GM12874 (cell line): ENCODE measurements at regions not wholly inside any gene's neighbourhood (a gene's known extent, or its start where the extent isn't known, plus 50 kb on each side); places are given as distances from the start of the nearest gene placed in this dataset.

Experiments used
- CTCF ChIP-seq: IDR thresholded peaks from 2 replicates; pipeline ENCODE4 v1.5.1; 2011; ENCODE audit warnings: low read depth, mild to moderate bottlenecking, control low read depth, low read length, moderate library complexity; ENCODE audit not compliant: insufficient read depth

DNA sequence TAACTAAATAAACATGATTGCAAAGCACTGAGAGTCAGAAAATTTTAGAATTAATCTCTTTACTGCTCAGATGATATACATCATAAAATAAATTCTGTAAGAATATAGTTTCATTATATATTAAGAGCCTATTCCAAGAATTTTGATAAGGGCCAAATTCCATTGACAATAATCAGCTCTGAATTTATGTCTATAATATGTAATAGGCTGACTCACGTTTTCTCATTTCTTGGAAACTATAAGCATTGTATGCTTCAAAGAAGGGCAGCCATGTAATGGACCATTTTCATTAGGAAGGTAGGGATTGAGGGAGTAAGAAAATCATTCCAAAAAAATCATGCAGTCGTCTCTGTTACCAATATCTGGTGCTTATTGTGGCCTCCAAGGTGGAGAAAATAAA is 315.9 kb downstream of the ZIC4 start:
- TF ChIP-seq CTCF, result no peak

- TF ChIP-seq CTCF, result no peak
Observed at GRCh38 chr3:147089286-147089685, 317.1 kb downstream of the ZIC4 start.

DNA sequence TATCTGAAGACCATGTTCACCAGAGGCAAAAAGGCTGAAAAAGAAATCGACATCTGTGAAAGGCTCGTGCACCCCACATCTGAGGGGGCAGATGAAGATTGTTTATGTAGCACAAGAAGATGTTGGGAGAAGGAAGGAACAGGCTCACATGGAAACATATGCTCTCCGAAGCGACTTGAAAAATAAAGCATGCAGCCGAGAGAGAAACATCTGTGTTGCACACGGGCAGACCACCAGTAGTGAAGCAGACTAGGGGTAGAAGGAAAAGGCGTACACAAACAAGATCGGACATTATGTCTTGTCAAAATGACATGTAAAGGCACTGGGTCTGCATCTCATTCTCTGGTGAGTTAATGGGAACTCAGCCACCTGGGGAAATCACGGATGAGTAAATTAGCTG is 356.5 kb downstream of the ZIC4 start:
- TF ChIP-seq CTCF, result no peak

GRCh38 chr3:147049305-147049704 is 357.0 kb downstream of the ZIC4 start:
- no peak for TF ChIP-seq CTCF

- TF ChIP-seq CTCF, result no peak
Observed at GRCh38 chr3:147046916-147047315, 359.4 kb downstream of the ZIC4 start.

DNA sequence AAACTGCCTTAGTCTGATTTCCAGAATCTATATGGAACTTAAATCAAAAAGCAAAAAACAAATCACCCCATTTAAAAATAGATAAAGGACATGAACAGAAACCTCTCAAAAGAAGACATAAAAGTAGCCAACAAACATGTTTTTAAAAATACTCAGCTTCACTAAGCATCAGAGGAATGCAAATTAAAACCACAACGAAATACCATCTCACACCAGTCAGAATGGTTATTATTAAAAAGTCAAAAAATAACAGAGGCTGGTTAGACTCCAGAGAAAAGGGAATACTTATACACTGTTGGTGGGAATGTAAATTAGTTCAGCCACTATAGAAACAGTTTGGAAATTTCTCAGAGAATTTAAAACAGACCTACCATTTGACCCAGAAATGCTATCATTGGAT is 367.9 kb downstream of the ZIC4 start:
- TF ChIP-seq CTCF, result no peak

DNA sequence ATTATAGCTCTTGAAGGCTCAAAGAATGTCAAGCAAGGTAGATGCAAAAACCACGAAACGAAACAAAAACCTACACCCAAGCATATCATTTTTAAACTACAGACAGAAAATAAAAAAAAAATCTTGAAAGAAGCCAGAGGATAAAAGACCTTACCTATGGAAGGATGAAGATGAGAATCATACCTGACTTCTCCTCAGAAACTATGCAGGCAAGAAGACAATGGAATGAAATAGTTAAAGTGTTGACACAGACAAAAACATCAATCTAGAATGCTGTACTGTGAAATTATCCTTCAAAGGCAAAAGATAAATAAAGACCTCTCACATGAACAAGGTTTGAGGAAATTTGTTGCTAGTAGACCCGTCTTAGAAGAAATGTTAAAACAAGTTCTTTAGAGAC is 372.0 kb downstream of the ZIC4 start:
- no peak for TF ChIP-seq CTCF

DNA sequence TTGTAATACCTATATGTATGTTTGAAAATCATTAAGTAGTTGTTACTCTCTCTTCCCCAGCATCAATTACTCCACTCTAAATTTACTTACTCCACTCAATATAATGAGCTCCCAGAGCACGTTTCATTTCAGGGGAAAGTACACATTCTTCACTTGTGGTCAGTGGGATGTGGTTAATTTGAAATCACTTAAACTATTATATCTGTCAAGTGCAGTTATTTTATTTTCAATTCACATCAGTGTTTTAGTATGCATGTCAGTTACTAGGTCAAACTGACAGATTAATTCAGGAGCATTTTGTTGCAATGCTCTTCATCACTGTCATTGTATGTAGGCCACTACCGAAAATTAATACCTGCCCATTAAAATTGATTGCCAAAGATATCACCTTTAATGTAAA is 376.1 kb downstream of the ZIC4 start:
- no peak for TF ChIP-seq CTCF
